ENCODE measurements at regions not wholly inside any gene's neighbourhood (a gene's known extent, or its start where the extent isn't known, plus 50 kb on each side); places are given as distances from the start of the nearest gene placed in this dataset.

DNA sequence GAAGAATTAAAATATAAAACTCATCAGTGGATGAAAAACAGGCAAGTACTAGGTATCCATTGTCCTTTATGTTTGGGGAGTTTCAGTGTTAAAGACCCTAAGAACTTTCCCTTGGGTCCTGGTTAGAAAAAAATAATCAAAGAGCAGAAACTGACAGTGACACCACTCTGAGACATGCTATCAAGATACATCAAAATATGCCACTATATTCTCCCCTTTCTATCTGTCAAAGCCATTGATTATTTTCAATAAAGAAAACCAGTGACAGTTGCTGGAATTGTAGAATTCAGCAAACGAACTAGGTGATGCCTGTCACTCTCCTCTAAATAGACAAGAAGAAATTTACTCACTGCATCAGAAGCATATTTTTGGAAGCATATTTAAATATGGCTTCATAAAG lies 496.7 kb upstream of the CFAP20DC start:
- DNase-seq (ENCODE audit: low read depth in 2 of 2, low spot score in 1 of 2), result no peak

DNA sequence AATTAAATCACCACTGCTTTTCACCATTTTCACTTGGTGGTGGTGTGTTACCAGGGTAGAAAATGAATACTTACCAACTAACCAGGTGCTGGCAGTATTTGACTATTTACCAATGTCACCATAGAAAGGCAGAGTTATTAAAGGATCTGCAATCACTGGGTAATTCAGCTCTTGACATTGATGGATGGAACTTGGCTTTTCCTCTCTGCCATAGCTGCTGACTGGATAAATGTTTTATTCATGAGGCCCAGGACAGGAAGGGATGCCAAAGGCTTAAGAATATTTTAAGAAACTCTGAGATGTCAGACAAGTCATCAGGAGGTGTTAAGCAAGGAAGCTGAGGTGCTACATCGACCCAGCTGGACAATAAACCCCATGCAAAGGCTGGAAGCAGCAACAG lies 495.5 kb upstream of the CFAP20DC start:
- no peak for DNase-seq (ENCODE audit: low read depth in 2 of 2, low spot score in 1 of 2)

DNA sequence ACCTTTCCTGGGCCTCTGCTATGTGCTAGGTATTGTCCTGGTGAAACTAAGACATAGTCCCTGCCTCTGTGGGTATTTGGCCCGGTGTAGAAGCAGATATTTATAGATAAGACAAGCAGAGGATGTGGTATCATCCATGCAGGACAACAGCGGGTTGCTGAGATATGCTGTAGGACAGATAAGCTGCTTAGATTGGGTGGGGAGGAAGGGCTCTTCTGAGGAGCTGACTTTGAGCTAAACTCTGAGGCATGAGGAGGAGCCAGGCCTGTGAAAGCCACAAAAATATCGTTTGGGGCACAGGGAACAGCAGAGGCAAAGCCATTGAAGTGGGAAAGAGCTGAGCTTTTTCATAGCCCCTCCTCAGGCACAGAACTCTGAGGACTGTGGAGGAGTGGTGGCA lies 492.5 kb upstream of the CFAP20DC start:
- no peak for DNase-seq (ENCODE audit: low read depth in 2 of 2, low spot score in 1 of 2)

- DNase-seq (ENCODE audit: low read depth in 2 of 2, low spot score in 1 of 2), result no peak
Measured at GRCh38 chr3:59540696-59541095, 490.9 kb upstream of the CFAP20DC start.

DNA sequence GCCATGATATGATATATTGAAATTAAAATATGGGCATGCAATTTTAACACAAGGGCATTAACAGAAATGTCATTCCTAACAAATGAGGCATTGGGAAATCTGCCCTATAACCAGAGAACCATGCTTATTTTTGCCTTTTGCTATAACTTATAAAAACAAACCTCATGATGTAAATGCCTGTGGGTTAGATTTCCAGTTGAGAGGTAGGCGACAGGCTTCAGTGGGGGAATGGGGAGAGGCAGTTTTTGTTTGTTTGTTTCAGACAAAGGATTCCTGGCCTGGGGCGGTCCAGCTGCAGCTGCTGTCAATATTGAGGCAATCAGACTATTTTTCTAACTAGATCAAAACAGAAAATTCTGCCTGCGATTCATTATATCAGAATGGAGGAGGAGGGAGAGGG lies 490.4 kb upstream of the CFAP20DC start:
- no peak for DNase-seq (ENCODE audit: low read depth in 2 of 2, low spot score in 1 of 2)

GRCh38 chr3:59538753-59539432 lies 489.1 kb upstream of the CFAP20DC start:
- no peak for DNase-seq (ENCODE audit: low read depth in 2 of 2, low spot score in 1 of 2)

DNA sequence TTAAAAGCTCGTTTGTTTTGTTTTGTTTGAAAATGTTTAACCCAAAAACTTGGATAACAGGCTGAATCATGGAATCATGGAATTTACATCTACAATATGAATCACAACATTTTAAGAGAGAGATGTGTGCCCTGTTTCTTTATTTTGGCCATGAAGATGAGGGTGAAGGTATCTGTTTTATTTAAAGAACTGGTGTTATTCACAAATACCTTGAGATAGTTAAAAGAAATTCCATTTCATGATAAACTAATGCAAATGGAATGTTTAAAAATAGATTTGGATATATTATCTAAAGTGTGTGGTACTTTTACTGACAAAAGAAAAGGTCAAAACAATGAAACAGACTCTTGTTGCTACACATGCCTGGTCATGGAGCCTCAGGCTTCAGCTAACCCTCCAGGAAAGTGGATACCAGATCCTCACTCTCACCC lies 486.0 kb upstream of the CFAP20DC start:
- no peak for DNase-seq (ENCODE audit: low read depth in 2 of 2, low spot score in 1 of 2)

- DNase-seq (ENCODE audit: low read depth in 2 of 2, low spot score in 1 of 2), result no peak
Measured at GRCh38 chr3:59531994-59532393, 482.2 kb upstream of the CFAP20DC start.

- DNase-seq (ENCODE audit: low read depth in 2 of 2, low spot score in 1 of 2), result no peak
Measured at GRCh38 chr3:59531066-59531745, 481.4 kb upstream of the CFAP20DC start.

DNA sequence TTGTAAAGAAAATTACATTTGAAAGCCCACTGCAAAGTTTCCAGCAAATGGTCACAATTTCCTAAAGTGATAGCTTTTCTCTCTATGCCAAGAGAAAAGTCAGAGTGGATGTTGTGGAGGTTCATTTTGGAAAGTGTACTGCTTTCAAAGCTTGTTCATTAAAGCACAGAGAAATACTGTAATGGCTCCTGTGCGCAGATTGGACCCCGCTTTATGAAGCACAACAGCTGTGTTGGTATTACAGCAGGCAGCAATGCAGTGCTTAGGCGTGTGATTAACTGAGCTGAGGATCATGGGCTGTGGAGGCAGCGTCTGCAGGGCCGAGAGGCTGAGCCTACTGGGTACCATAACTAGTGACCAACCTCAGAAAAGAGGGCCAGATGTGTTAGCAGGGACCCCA lies 478.4 kb upstream of the CFAP20DC start:
- DNase-seq (ENCODE audit: low read depth in 2 of 2, low spot score in 1 of 2), result no peak

DNA sequence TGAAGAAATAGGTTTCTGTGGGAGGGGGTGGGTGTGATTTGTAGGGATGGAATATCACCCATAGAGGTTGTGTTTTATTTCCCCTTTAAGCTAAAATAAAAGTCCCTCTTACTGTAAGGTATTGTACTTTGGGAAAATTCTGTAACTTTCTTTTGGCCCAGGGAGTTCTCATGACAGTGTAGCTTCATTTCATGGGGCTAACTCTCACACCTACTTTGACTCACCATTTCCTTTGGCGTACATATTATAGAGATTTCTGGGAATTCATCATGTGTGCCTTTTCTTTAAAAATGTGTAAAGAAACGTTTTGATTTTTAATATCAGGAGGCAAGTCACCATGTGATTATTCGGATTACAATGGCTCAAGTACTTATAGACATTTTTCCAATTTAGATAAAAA lies 477.7 kb upstream of the CFAP20DC start:
- DNase-seq (ENCODE audit: low read depth in 2 of 2, low spot score in 1 of 2), result no peak

DNA sequence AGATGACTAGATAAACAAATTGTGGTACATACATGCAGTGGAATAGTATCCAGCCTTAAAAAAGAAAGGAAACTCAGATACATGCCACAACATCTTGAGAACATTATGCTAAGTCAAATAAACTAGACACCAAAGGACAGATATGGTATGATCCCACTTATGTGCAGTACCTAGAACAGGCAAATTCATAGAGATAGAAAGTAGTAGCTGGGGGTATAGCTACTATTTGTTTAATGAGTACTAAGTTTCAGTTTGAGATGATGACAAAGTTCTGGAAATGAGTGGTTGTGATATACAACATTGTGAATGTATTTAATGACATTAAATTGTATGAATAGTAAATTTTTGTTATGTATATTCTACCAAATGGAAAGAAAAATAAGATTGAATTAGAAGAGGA lies 477.2 kb upstream of the CFAP20DC start:
- DNase-seq (ENCODE audit: low read depth in 2 of 2, low spot score in 1 of 2), result no peak

DNA sequence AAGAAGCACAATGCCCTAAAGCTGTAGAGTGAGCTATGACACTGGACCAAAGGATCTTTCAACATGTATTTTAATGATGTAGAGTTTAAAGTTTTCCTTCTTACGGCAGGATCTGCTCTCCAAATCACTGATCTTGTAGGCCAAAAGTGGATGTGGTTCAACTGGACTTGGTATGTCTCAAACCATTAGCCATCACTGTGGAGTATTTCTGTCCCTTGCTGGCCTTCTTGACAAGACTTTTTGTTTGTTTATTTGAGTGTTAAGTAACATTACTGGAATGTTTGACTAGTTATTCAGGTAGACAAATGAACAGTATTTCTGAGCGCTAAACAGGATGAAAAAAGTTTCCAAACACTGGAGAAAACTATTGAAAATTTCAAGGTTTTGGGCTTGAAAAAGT lies 472.7 kb upstream of the CFAP20DC start:
- DNase-seq (ENCODE audit: low read depth in 2 of 2, low spot score in 1 of 2), result no peak

DNA sequence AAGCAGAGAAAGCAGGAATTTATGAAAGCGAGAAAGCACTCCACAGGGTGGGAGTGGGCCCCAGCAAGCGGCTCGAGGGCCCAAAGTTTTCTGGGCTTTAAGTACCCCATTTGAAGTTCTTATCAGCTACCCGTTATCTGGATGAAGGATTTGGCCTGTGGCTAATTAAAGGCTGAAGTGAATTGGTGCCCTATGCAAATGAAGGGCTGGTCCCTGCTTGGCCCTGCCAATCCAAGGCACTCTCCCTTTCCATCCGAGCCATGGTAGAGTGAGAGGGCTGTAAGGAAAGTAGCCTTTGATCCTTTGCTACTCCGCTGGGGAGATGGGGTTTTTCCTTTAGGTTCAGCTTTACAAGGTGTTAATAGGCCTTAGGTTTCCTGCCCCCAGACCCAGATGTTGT lies 469.3 kb upstream of the CFAP20DC start:
- DNase-seq (ENCODE audit: low read depth in 2 of 2, low spot score in 1 of 2), result no peak

GRCh38 chr3:59518283-59519055 lies 468.6 kb upstream of the CFAP20DC start:
- DNase-seq (ENCODE audit: low read depth in 2 of 2, low spot score in 1 of 2), result no peak

DNA sequence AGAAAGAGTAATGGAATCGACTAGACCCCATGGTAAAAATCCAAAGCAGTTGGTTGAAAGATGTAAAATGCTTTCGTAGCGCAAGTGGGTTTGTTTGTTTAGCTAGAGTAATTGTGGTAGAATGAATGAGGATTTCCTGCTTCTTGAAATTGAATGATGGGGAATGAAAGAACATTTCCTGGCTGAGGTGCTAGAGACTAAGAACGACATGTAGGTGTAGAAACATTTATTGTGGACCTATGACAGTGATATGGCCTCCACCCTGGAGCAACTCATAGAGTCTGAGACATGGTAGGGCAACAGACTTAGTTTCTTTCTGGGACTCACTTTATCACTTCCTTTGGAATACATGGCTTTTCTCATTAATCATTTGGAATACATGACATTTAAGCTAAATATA lies 467.6 kb upstream of the CFAP20DC start:
- no peak for DNase-seq (ENCODE audit: low read depth in 2 of 2, low spot score in 1 of 2)

GRCh38 chr3:59515966-59516365 lies 466.1 kb upstream of the CFAP20DC start:
- DNase-seq (ENCODE audit: low read depth in 2 of 2, low spot score in 1 of 2), result no peak

GRCh38 chr3:59514865-59515482 lies 465.1 kb upstream of the CFAP20DC start:
- no peak for DNase-seq (ENCODE audit: low read depth in 2 of 2, low spot score in 1 of 2)

DNA sequence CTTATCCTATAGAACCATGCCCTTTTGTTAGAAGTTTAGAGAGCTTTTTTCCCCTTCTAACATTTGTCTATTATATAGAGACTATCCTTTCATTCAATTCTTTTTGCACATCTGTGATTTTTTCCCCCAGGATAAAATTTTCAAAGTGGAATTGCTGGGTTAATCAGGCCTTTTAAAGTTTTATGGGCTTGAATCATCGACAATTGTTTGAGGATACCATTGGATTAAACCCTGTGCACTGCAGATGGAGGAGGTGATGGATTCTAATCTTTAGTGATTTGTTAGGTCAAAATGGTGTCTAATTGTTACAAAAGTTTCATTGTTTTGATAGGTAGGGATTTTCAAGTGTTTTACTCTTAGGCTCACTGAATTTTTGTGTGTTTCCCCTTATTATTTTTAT lies 463.7 kb upstream of the CFAP20DC start:
- DNase-seq (ENCODE audit: low read depth in 2 of 2, low spot score in 1 of 2), result no peak

GRCh38 chr3:59512066-59512465 lies 462.2 kb upstream of the CFAP20DC start:
- no peak for DNase-seq (ENCODE audit: low read depth in 2 of 2, low spot score in 1 of 2)

- no peak for DNase-seq (ENCODE audit: low read depth in 2 of 2, low spot score in 1 of 2)
Measured at GRCh38 chr3:59510576-59510975, 460.8 kb upstream of the CFAP20DC start.

GRCh38 chr3:59508273-59508672 lies 458.4 kb upstream of the CFAP20DC start:
- DNase-seq (ENCODE audit: low read depth in 2 of 2, low spot score in 1 of 2), result no peak

Measured in stimulated activated CD8-positive, alpha-beta memory T cell treated with anti-CD3 and anti-CD28 coated beads, Interleukin-4, amount 100 ng/mL, for 1 hour (primary cell).